C4-2B (cell line): ENCODE measurements at regions not wholly inside any gene's neighbourhood (a gene's known extent, or its start where the extent isn't known, plus 50 kb on each side); places are given as distances from the start of the nearest gene placed in this dataset.

Source experiments
- H3K27ac ChIP-seq: fragments of 450-650 bp; 2 replicates; pipeline ENCODE4 v1.5.1; 2017
- ZFX ChIP-seq: fragments of 450-650 bp; IDR thresholded peaks from 2 replicates; pipeline ENCODE4 v1.6.1; 2017
- TF ChIP-seq, protein P1 (sequence below): fragments of 450-650 bp; conservative IDR thresholded peaks from 2 replicates; pipeline ENCODE4 v1.5.1; 2017; ENCODE audit warnings: mild to moderate bottlenecking

DNA sequence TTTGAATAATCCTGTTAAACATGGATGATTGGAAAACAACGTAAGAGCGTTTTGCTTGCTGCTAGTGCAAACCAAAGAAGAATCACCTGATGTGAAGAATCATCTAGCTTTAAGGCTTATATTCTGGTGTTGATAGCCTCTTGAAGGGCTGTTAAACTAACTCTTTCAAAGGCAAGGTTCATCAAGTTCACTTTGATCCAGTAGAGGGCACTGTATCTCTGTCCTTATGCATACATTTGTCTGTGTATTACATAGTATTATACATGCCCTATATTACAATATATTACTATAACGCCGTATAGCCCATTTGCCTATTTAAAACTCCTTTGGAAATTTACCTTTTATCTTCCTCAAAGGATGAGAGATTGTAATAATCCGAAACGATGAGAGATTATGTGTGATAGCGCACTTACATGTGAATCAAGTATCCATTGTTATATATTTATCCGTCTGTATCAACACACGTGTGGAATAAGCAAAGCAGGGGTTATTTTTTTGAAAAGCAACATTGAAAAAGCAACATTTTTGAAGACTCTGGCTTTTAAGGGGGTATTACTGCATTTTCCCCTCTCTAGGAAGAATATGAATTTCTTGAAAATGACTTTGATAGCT, 50.8 kb upstream of the NRN1 start:
- H3K27ac ChIP-seq: no peak overlapping the region
- TF ChIP-seq ZFX: no peak
- TF ChIP-seq, protein P1, sequence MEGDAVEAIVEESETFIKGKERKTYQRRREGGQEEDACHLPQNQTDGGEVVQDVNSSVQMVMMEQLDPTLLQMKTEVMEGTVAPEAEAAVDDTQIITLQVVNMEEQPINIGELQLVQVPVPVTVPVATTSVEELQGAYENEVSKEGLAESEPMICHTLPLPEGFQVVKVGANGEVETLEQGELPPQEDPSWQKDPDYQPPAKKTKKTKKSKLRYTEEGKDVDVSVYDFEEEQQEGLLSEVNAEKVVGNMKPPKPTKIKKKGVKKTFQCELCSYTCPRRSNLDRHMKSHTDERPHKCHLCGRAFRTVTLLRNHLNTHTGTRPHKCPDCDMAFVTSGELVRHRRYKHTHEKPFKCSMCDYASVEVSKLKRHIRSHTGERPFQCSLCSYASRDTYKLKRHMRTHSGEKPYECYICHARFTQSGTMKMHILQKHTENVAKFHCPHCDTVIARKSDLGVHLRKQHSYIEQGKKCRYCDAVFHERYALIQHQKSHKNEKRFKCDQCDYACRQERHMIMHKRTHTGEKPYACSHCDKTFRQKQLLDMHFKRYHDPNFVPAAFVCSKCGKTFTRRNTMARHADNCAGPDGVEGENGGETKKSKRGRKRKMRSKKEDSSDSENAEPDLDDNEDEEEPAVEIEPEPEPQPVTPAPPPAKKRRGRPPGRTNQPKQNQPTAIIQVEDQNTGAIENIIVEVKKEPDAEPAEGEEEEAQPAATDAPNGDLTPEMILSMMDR: peak; percentile 81
